H1 (cell line): ENCODE measurements at regions not wholly inside any gene's neighbourhood (a gene's known extent, or its start where the extent isn't known, plus 50 kb on each side); places are given as distances from the start of the nearest gene placed in this dataset.

ENCODE experiments used
- CHD1 ChIP-seq: IDR thresholded peaks from 2 replicates; pipeline ENCODE4 v1.6.1; 2012; ENCODE audit warnings: low read depth, low read length, improper control_type of control experiment
- NRF1 ChIP-seq: IDR thresholded peaks from 2 replicates; pipeline ENCODE4 v1.6.1; 2011; ENCODE audit warnings: mild to moderate bottlenecking, low read depth, low read length, improper control_type of control experiment
- RNF2 ChIP-seq: fragments of 200-900, 300-1000 bp; sonication (generic); IDR thresholded peaks from 2 replicates; pipeline ENCODE4 v1.7.1; 2016; ENCODE audit warnings: borderline replicate concordance, low read depth, mild to moderate bottlenecking, antibody characterized with exemption, low read length; ENCODE audit not compliant: poor library complexity, severe bottlenecking; ENCODE audit errors: missing control alignments
- SP2 ChIP-seq: IDR thresholded peaks from 2 replicates; pipeline ENCODE4 v1.6.1; 2012; ENCODE audit warnings: mild to moderate bottlenecking, low read length, inconsistent platforms
- ZNF274 ChIP-seq: IDR thresholded peaks from 2 replicates; pipeline ENCODE4 v1.7.0; 2012; ENCODE audit warnings: low read length, borderline replicate concordance; ENCODE audit errors: extremely low read depth

- TF ChIP-seq RNF2 (no peak), NRF1 (no peak), SP2 (no peak), CHD1 (no peak), ZNF274 (no peak)
These were observed 207.9 kb downstream of the KLF5 start (continued) for GRCh38 chr13:73266640-73267180.
